Heart right ventricle (tissue), 16 donors: ENCODE measurements at regions not wholly inside any gene's neighbourhood (a gene's known extent, or its start where the extent isn't known, plus 50 kb on each side); places are given as distances from the start of the nearest gene placed in this dataset.

Experiments used
- ATAC-seq, 8 donors: fragments of 200-7000 bp; cut with Tn5 transposase; one replicate each; pipeline ENCODE4 v1.9.1; 2020; ENCODE audit warnings: mild to moderate bottlenecking in 8 of 8, moderate library complexity in 8 of 8, moderate number of reproducible peaks in 1 of 8
- DNase-seq, 2 donors: peaks; one replicate each; pipeline ENCODE4 v3.0.0-alpha.2; 2020
- H3K27ac ChIP-seq, 10 donors: fragments of 200-600 bp; sonication (generic) in 2 of 10; one replicate each; pipeline versions ENCODE4 v1.5.0 to v1.8.0; 2020 to 2022; ENCODE audit warnings: mild to moderate bottlenecking in 3 of 10
- H3K27me3 ChIP-seq, 7 donors: fragments of 200-600 bp; one replicate each; pipeline ENCODE4 v1.8.0; 2021 to 2022; ENCODE audit warnings: mild to moderate bottlenecking in 2 of 7
- H3K36me3 ChIP-seq, 9 donors: fragments of 200-600 bp; sonication (generic) in 1 of 9; one replicate each; pipeline versions ENCODE4 v1.5.0 to v1.8.0; 2020 to 2022; ENCODE audit warnings: mild to moderate bottlenecking in 2 of 9
- H3K4me1 ChIP-seq, 9 donors: fragments of 200-600 bp; sonication (generic) in 1 of 9; one replicate each; pipeline versions ENCODE4 v1.5.0 to v1.8.0; 2020 to 2022; ENCODE audit warnings: mild to moderate bottlenecking in 4 of 9
- H3K4me3 ChIP-seq, 10 donors: fragments of 200-600 bp; sonication (generic) in 2 of 10; one replicate each; pipeline versions ENCODE4 v1.5.0 to v1.8.0; 2020 to 2022; ENCODE audit warnings: mild to moderate bottlenecking in 7 of 10, moderate library complexity in 2 of 10
- H3K9me3 ChIP-seq, 11 donors: fragments of 200-600 bp in 10 of 11; sonication (generic) in 2 of 11; one replicate each; pipeline versions ENCODE4 v1.5.0 to v1.8.0; 2013 to 2022; ENCODE audit warnings: mild to moderate bottlenecking in 2 of 11, control low read depth in 1 of 11, moderate library complexity in 1 of 11
- CTCF ChIP-seq, 9 donors: fragments of 200-600 bp; sonication (generic) in 2 of 9; IDR thresholded peaks; one replicate each; pipeline versions ENCODE4 v1.5.0 to v1.8.0; 2021 to 2022; ENCODE audit warnings: antibody characterized with exemption in 9 of 9, mild to moderate bottlenecking in 5 of 9, moderate library complexity in 1 of 9
- WGBS, 2 donors: extraction: QIAGEN DNeasy Blood & Tissue Kit; methylation state at CpG; one replicate each; pipeline ENCODE4 v1.1.7; 2013; ENCODE audit warnings: inconsistent platforms in 1 of 2; 5-methylcytosine and 5-hydroxymethylcytosine counted together
- intact Hi-C, 10 donors: fragments of 100-400 bp; cut with DNase I; formaldehyde crosslinking; loops; one replicate each; pipeline versions ENCODE4 v1.11.1 to v1.14.2; 2022
- donor health status: Arrhythmogenic right ventricular cardiomyopathy.
- donor health status: ischemic (EF 13 %, LVEDD 7.1; RV severe dilation, severe dysfunction).
- donor health status: healthy with polysubstance abuse.
- donor health status: DM: no; HTN: yes; CAD: no.
- donor health status: DM: no; HTN: no; CAD: no.
- donor health status: ischemic (EF 25% LVEDD 6.9; RV normal size, moderate dysfunction).
- donor health status: ischemic (EF 25% LVEDD 5.7; RV mildly dilated, moderate dysfunction).
- donor health status: healthy.
- donor health status: DM: yes; HTN: yes; CAD: no.
- donor health status: Ischemic cardiomyopathy.
- donor health status: ischemic (EF 35%, LVEDD 5.7; RV mildly dilated, moderate dysfunction).
- donor health status: nonischemic (EF 11% LVEDD 7.7; RV severe dilation, severe dysfunction).
- donor health status: DM: yes; HTN: yes; CAD: no.
- donor health status: PGD.
- donor health status: ischemic (EF 29% LVEDD 5.4; RV normal size, mild dysfunction).
- donor health status: nonischemic (EF 23%, LVEDD 6.1; RV moderate dilation, normal function).

- TF ChIP-seq CTCF (IDR thresholded peaks at IDR 0.05): no peak
- no peak overlapping the region for H3K27ac ChIP-seq
- no peaks in the 10 kb centered on the region for H3K4me1 ChIP-seq
- H3K36me3 ChIP-seq: no peaks in the 10 kb centered on the region
- no peaks in the 10 kb centered on the region for H3K27me3 ChIP-seq
- intact Hi-C loops: no loop called here
- H3K9me3 ChIP-seq: peaks cover 0 to 7% (median 0%) of the 10 kb centered on the region in 11 donors
- WGBS, 2 donors: 68 to 79% methylated on average over 4 of the region's 4 CpGs
- H3K4me3 ChIP-seq: no peak overlapping the region
- ATAC-seq (no peak), DNase-seq (no peak)
Observed at GRCh38 chr2:18403921-18404522, 156.4 kb downstream of the RDH14 start.

- Histone ChIP-seq H3K9me3 (no peaks in the 10 kb centered on the region), H3K27me3 (no peaks in the 10 kb centered on the region), H3K4me1 (no peaks in the 10 kb centered on the region), H3K27ac (no peak overlapping the region), H3K4me3 (no peak overlapping the region), H3K36me3 (no peaks in the 10 kb centered on the region)
- DNase-seq (no peak), ATAC-seq (no peak)
- WGBS, 2 donors: 68 to 78% methylated on average over 2 of the region's 2 CpGs
- intact Hi-C loops: no loop called here
- TF ChIP-seq CTCF (IDR thresholded peaks at IDR 0.05): no peak
Observed at GRCh38 chr2:18402831-18403230, 157.6 kb downstream of the RDH14 start.

- no peaks in the 10 kb centered on the region for H3K36me3 ChIP-seq
- no peaks in the 10 kb centered on the region for H3K9me3 ChIP-seq
- intact Hi-C loops: no loop called here
- H3K27ac ChIP-seq: no peak overlapping the region
- no peak for TF ChIP-seq CTCF (IDR thresholded peaks at IDR 0.05)
- DNase-seq (no peak), ATAC-seq (no peak)
- no peaks in the 10 kb centered on the region for H3K27me3 ChIP-seq
- WGBS, 2 donors: 52 to 59% methylated on average over 4 of the region's 4 CpGs
- no peaks in the 10 kb centered on the region for H3K4me1 ChIP-seq
- H3K4me3 ChIP-seq: no peak overlapping the region
Observed at GRCh38 chr2:18401471-18401870, 159.0 kb downstream of the RDH14 start.

DNA sequence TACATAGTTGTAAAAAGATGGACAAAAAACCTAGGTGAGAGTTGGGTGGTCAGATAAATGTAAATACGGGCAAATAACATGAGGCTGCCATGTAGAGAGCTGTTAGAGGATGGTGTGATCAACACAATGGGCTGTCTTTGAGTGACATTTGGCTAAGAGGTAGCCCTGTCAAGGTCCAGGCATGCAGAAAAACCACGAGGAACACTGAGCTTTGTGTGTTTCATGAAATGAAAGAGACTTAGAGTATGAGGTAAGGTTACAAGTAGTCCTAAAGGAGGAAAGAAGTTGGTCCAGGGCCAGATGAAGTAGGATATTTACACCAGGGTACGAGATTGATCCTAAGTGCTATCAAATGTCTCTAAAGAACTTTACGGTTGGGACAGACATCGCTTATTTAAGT, 160.9 kb downstream of the RDH14 start:
- H3K27me3 ChIP-seq: no peaks in the 10 kb centered on the region
- TF ChIP-seq CTCF (IDR thresholded peaks at IDR 0.05): no peak
- 89 to 93% methylated on average over 5 of the region's 5 CpGs for WGBS, 2 donors

More for the DNA sequence above, 160.9 kb downstream of the RDH14 start:
- Histone ChIP-seq H3K27ac (no peak overlapping the region), H3K9me3 (no peaks in the 10 kb centered on the region), H3K4me1 (no peaks in the 10 kb centered on the region), H3K36me3 (no peaks in the 10 kb centered on the region), H3K4me3 (no peak overlapping the region)
- ATAC-seq (no peak), DNase-seq (no peak)
- intact Hi-C loops: loop anchor here in 1 of 10 donors (10.0 kb wide), 1 partner anchor 1455 kb away; no protein-coding TSS in a partner anchor
